T-cell (primary cell): ENCODE measurements at regions not wholly inside any gene's neighbourhood (a gene's known extent, or its start where the extent isn't known, plus 50 kb on each side); places are given as distances from the start of the nearest gene placed in this dataset.
"Not testable (repeated sequence)": the region's sequence is repeated elsewhere in the genome, so short reads cannot be mapped to it uniquely, and the experiment has no call there.

ENCODE experiments used
- ATAC-seq, 4 experiments: fragments of 200-7000 bp in 3 of 4; fragments of 150-1000 bp in 1 of 4; cut with Tn5 transposase; replicated peaks in 1 of 4; 1 replicate in 3 of 4; 2 replicates in 1 of 4; pipeline ENCODE4 v1.10.0; 2021; ENCODE audit warnings: moderate library complexity in 3 of 4, mild to moderate bottlenecking in 2 of 4, moderate number of reproducible peaks in 1 of 4
- CTCF ChIA-PET, 2 donors: fragments of 300-600 bp; sonication (Branson Sonifier 250); formaldehyde crosslinking; loops; one replicate each; lab custom pipeline; 2022; ENCODE audit warnings: antibody characterized with exemption in 2 of 2; lab: Charles Lee
- POLR2A ChIA-PET, 2 donors: fragments of 300-600 bp; sonication (Branson Sonifier 250); formaldehyde crosslinking; loops; one replicate each; lab custom pipeline; 2022; ENCODE audit warnings: antibody characterized with exemption in 2 of 2; lab: Charles Lee
- DNase-seq, 35 experiments: peaks; one replicate each; pipeline versions ENCODE4 v3.0.0 to v3.0.0-alpha.2; 2013 to 2023
- H3K27ac ChIP-seq: one replicate; pipeline ENCODE4 v1.5.1; 2013; ENCODE audit warnings: low read length
- H3K27me3 ChIP-seq, 2 experiments: replicated peaks in 1 of 2; 1 replicate in 1 of 2; 2 replicates in 1 of 2; pipeline versions ENCODE4 v1.6.1 to v1.7.0; 2013; ENCODE audit warnings: low read length in 1 of 2, mixed read lengths in 1 of 2; ENCODE audit not compliant: control insufficient read depth in 2 of 2, insufficient read depth in 2 of 2; ENCODE audit errors: extremely low read depth in 1 of 2
- H3K36me3 ChIP-seq, 2 donors: 1 replicate in 1 of 2; 2 replicates in 1 of 2; pipeline versions ENCODE4 v1.6.1 to v1.7.0; 2013; ENCODE audit warnings: low read length in 1 of 2; ENCODE audit not compliant: control insufficient read depth in 2 of 2, insufficient read depth in 1 of 2; ENCODE audit errors: extremely low read depth in 1 of 2
- H3K4me1 ChIP-seq, 2 experiments: 1 replicate in 1 of 2; 2 replicates in 1 of 2; pipeline versions ENCODE4 v1.6.1 to v1.7.0; 2013; ENCODE audit warnings: low read length in 2 of 2, mixed read lengths in 1 of 2; ENCODE audit not compliant: insufficient read depth in 2 of 2, control insufficient read depth in 1 of 2; ENCODE audit errors: extremely low read depth in 1 of 2
- H3K4me3 ChIP-seq, 2 donors: 1 replicate in 1 of 2; 2 replicates in 1 of 2; pipeline versions ENCODE4 v1.5.1 to v1.7.0; 2013; ENCODE audit warnings: mild to moderate bottlenecking in 2 of 2, low read length in 1 of 2, moderate library complexity in 1 of 2; ENCODE audit not compliant: control insufficient read depth in 1 of 2; ENCODE audit errors: extremely low read depth in 1 of 2
- H3K9me3 ChIP-seq: 2 replicates; pipeline ENCODE4 v1.7.0; 2013
- H3K27ac Mint-ChIP-seq, 2 donors: one replicate each; pipeline ENCODE4 v1.8.0; 2020 to 2021; ENCODE audit warnings: mild to moderate bottlenecking in 2 of 2, mixed read lengths in 2 of 2
- H3K27me3 Mint-ChIP-seq, 2 donors: one replicate each; pipeline ENCODE4 v1.8.0; 2021 to 2022; ENCODE audit warnings: mixed read lengths in 2 of 2
- H3K36me3 Mint-ChIP-seq: one replicate; pipeline ENCODE4 v1.8.0; 2021; ENCODE audit warnings: mixed read lengths
- H3K4me1 Mint-ChIP-seq, 3 donors: one replicate each; pipeline ENCODE4 v1.8.0; 2020 to 2022; ENCODE audit warnings: mixed read lengths in 3 of 3, mild to moderate bottlenecking in 1 of 3
- H3K4me3 Mint-ChIP-seq, 3 donors: one replicate each; pipeline ENCODE4 v1.8.0; 2020 to 2022; ENCODE audit warnings: mild to moderate bottlenecking in 3 of 3, mixed read lengths in 3 of 3, moderate library complexity in 3 of 3
- H3K9me3 Mint-ChIP-seq, 3 donors: one replicate each; pipeline ENCODE4 v1.8.0; 2020 to 2022; ENCODE audit warnings: mixed read lengths in 3 of 3
- WGBS: methylation state at CpG from one replicate; pipeline ENCODE4 v1.1.5; 2013; ENCODE audit warnings: missing lambda C conversion rate; ENCODE audit not compliant: insufficient coverage; 5-methylcytosine and 5-hydroxymethylcytosine counted together

DNA sequence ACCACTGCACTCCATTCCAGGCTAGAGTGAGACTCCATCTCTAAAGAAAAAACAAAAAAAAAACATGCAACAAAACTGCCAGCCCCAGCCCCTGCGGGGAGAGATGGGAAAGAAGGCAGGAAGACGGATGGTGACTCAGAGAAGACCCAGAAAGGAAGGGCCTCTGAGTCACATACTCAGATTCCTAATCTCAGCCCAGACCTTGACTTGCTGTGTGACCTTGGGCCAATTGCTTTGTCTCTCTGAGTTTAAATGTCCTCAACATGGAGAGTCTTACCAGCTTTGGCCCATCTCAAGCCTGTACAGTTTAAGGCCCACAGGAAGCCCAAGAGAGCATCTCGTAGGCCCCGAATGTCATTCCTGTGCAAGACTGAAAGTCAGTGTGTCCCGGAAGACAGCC is 86.5 kb upstream of the LHX1 start:
- no peak overlapping the region for H3K27ac ChIP-seq
- H3K27me3 ChIP-seq: peaks cover 0 to 26% of the 10 kb centered on the region in 2 experiments
- POLR2A ChIA-PET: no interaction called here
- no peaks in the 10 kb centered on the region for H3K9me3 ChIP-seq
- no peak overlapping the region for H3K27ac Mint-ChIP-seq
- H3K9me3 Mint-ChIP-seq: no peaks in the 10 kb centered on the region
- no peaks in the 10 kb centered on the region for H3K36me3 ChIP-seq
- H3K36me3 Mint-ChIP-seq: no peaks in the 10 kb centered on the region
- no peak overlapping the region for H3K4me3 Mint-ChIP-seq
- ATAC-seq (no peak), DNase-seq (no peak)
- CTCF ChIA-PET: no interaction called here
- no peak overlapping the region for H3K4me3 ChIP-seq
- peaks cover 0 to 6% of the 10 kb centered on the region in 2 experiments for H3K4me1 ChIP-seq
- WGBS: 85% methylated on average over 5 of the region's 5 CpGs
- H3K4me1 Mint-ChIP-seq: peaks cover 0 to 7% (median 3%) of the 10 kb centered on the region in 3 donors
- peaks cover 8 to 10% of the 10 kb centered on the region in 2 donors for H3K27me3 Mint-ChIP-seq

DNA sequence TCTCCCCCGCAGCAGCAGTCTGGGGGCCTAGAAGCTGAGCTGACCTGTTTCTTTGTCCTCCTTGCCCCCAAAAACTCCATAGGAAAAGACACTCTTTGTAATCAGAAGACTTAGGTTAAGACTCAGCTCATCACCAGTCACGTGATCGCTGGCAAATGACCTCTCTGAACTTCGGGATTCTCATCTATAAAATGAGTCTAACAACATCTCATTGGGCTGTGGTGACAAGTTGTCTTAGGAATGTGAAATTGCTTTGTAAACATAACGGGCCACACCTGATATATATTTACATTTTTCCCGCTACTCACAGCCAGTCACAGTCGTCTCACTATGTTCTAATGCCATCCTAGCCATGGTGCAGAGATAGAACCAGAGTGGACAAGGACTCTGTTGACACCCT is 86.0 kb upstream of the LHX1 start:
- peaks cover 0 to 21% of the 10 kb centered on the region in 2 experiments for H3K27me3 ChIP-seq
- CTCF ChIA-PET: no interaction called here
- no peak overlapping the region for H3K4me3 Mint-ChIP-seq
- no peaks in the 10 kb centered on the region for H3K9me3 ChIP-seq
- ATAC-seq: no peak
- peaks cover 0 to 6% of the 10 kb centered on the region in 2 experiments for H3K4me1 ChIP-seq
- peaks cover 5 to 9% of the 10 kb centered on the region in 2 donors for H3K27me3 Mint-ChIP-seq
- H3K36me3 ChIP-seq: no peaks in the 10 kb centered on the region
- no peaks in the 10 kb centered on the region for H3K36me3 Mint-ChIP-seq
- DNase-seq: no peak
- no peak overlapping the region for H3K27ac Mint-ChIP-seq
- H3K27ac ChIP-seq: no peak overlapping the region
- 74% methylated on average over 3 of the region's 7 CpGs for WGBS
- H3K4me3 ChIP-seq: no peak overlapping the region
- no peaks in the 10 kb centered on the region for H3K9me3 Mint-ChIP-seq
- peaks cover 0 to 7% (median 3%) of the 10 kb centered on the region in 3 donors for H3K4me1 Mint-ChIP-seq
- POLR2A ChIA-PET: no interaction called here

DNA sequence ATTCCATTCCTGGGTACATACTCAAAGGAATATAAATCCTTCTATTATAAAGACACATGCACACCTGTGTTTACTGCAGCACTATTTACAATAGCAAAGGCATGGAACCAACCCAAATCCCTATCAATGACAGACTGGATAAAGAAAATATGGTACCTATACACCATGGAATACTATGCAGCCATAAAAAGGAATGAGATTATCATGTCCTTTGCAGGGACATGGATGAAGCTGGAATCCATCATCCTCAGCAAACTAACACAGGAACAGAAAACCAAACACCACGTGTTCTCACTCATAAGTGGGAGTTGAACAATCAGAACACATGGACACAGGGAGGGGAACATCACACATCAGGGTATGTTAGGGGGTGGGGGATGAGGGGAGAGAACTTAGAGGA is 84.8 kb upstream of the LHX1 start:
- H3K9me3 ChIP-seq, H3K36me3 ChIP-seq, H3K27ac Mint-ChIP-seq, H3K4me3 Mint-ChIP-seq, ATAC-seq, H3K27ac ChIP-seq, H3K4me3 ChIP-seq, DNase-seq, POLR2A ChIA-PET, H3K9me3 Mint-ChIP-seq, H3K4me1 ChIP-seq, CTCF ChIA-PET, H3K36me3 Mint-ChIP-seq, H3K4me1 Mint-ChIP-seq: not testable (repeated sequence)
- H3K27me3 ChIP-seq: peaks cover 0 to 20% of the 10 kb centered on the region in 2 experiments
- WGBS: no CpG with 5 or more reads among the region's 1 CpG
- H3K27me3 Mint-ChIP-seq: peaks cover 10 to 12% of the 10 kb centered on the region in 2 donors

DNA sequence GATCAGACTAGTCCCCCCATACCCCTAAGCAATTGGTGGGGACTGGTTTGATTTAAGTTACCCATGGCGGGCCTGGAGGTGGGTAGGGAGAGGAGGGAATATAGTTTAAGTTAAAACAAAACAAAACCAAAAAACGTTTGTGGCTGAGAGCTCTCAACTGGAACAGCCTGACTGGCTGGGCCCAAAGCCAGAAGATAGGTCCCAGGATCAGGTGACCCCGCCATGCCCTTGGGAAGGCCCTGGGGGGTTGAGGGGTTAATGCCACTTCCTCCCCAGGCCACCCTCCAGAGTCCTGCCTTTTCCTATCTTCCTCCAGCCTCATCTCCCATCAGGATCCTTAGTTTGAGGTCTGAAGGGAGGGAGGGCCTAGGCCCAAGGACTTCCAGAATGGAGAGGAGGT is 82.3 kb upstream of the LHX1 start:
- ATAC-seq: no peak
- H3K4me1 ChIP-seq: peaks cover 0 to 2% of the 10 kb centered on the region in 2 experiments
- no CpG with 5 or more reads among the region's 3 CpGs for WGBS
- Mint-ChIP-seq H3K27ac (no peak overlapping the region), H3K4me1 (peaks cover 0 to 1% (median 1%) of the 10 kb centered on the region in 3 donors), H3K27me3 (peaks cover 15 to 20% of the 10 kb centered on the region in 2 donors), H3K36me3 (no peaks in the 10 kb centered on the region), H3K4me3 (no peak overlapping the region), H3K9me3 (no peaks in the 10 kb centered on the region)
- POLR2A ChIA-PET: no interaction called here
- H3K9me3 ChIP-seq: no peaks in the 10 kb centered on the region
- DNase-seq: no peak
- H3K4me3 ChIP-seq: no peak overlapping the region
- peaks cover 0 to 38% of the 10 kb centered on the region in 2 experiments for H3K27me3 ChIP-seq
- no peaks in the 10 kb centered on the region for H3K36me3 ChIP-seq
- CTCF ChIA-PET: no interaction called here
- H3K27ac ChIP-seq: no peak overlapping the region

DNA sequence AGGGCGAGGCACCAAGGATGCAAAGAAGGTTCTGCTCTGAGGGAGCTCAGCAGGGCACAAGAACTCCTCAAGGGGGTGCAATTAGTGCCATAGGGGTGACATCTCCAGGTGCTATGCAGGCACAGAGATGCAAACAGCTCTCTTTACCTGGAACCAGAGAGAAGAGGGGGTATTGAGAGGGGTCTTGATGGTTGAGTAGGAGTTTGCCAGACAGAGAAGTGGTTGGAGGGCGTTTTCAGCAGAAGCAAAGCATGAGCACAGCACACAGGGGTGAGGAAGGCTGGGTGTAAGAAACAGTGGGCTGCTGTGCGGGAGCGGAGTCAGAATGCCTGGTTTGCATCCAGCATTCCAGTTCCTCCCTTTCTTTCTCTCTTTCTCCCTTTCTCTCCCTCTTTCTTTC is 81.8 kb upstream of the LHX1 start:
- H3K36me3 Mint-ChIP-seq: no peaks in the 10 kb centered on the region
- ChIA-PET CTCF (no interaction called here), POLR2A (no interaction called here)
- no peak overlapping the region for H3K27ac Mint-ChIP-seq
- WGBS: 60% methylated on average over 1 of the region's 4 CpGs
- H3K27me3 Mint-ChIP-seq: peaks cover 19 to 20% of the 10 kb centered on the region in 2 donors
- Histone ChIP-seq H3K36me3 (no peaks in the 10 kb centered on the region), H3K27me3 (peaks cover 0 to 39% of the 10 kb centered on the region in 2 experiments), H3K9me3 (no peaks in the 10 kb centered on the region), H3K4me3 (no peak overlapping the region), H3K4me1 (no peaks in the 10 kb centered on the region), H3K27ac (no peak overlapping the region)
- H3K4me3 Mint-ChIP-seq: no peak overlapping the region
- DNase-seq (no peak), ATAC-seq (no peak)
- H3K4me1 Mint-ChIP-seq: no peaks in the 10 kb centered on the region
- H3K9me3 Mint-ChIP-seq: no peaks in the 10 kb centered on the region

DNA sequence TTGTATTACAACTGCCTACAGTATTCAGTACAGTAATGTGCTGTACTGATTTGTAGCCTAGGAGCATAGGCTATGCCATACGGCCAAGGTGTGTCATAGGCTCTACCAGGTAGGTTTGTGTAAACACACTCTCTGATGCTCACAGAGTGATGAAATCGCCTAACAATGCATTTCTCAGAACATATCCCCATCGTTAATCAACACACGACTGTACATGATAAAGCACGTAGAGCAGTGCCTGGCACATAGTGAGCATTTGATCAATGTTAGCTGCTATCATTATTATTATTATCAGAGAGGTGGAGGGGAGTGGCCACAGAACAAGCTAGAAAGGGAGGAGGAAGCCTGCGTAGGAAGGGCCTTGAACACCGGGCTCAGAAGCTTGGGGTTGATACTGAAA is 81.1 kb upstream of the LHX1 start:
- no peaks in the 10 kb centered on the region for H3K4me1 ChIP-seq
- ChIA-PET CTCF (no interaction called here), POLR2A (no interaction called here)
- no peak overlapping the region for H3K27ac ChIP-seq
- 61% methylated on average over 4 of the region's 7 CpGs for WGBS
- ATAC-seq (no peak), DNase-seq (no peak)
- peaks cover 0 to 44% of the 10 kb centered on the region in 2 experiments for H3K27me3 ChIP-seq
- no peaks in the 10 kb centered on the region for H3K9me3 ChIP-seq
- H3K36me3 ChIP-seq: no peaks in the 10 kb centered on the region
- H3K27ac Mint-ChIP-seq: no peak overlapping the region
- no peaks in the 10 kb centered on the region for H3K36me3 Mint-ChIP-seq
- H3K4me3 ChIP-seq: no peak overlapping the region
- peaks cover 20% of the 10 kb centered on the region in 2 donors for H3K27me3 Mint-ChIP-seq
- no peaks in the 10 kb centered on the region for H3K4me1 Mint-ChIP-seq
- H3K4me3 Mint-ChIP-seq: no peak overlapping the region
- no peaks in the 10 kb centered on the region for H3K9me3 Mint-ChIP-seq

DNA sequence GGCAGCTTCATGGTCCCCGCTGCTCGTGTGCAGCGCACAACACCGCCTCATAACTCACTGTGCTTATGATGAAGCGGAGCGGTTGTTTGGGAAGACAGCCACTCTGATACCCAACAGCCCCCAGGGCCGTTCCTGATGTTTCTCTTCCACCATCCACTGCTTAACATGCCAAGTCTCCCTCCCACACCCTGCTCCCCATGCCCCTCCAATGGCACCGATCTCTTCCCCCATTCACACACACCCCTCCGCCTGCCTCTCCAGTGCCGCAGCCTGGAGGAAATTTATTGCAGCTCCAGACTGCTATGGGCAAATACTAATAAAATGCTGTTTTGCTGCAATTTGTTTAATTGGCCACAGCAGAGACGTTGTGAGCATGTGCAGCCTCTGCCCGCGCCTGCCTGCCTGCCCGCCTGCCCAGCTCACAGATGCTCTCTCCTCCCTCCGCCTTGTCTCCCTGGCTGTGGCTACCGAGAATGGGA is 80.3 kb upstream of the LHX1 start:
- 81% methylated on average over 15 of the region's 16 CpGs for WGBS
- DNase-seq (no peak), ATAC-seq (no peak)
- Mint-ChIP-seq H3K4me3 (no peak overlapping the region), H3K9me3 (no peaks in the 10 kb centered on the region), H3K27ac (no peak overlapping the region), H3K4me1 (no peaks in the 10 kb centered on the region), H3K36me3 (no peaks in the 10 kb centered on the region), H3K27me3 (peaks cover 20% of the 10 kb centered on the region in 2 donors)
- Histone ChIP-seq H3K27ac (no peak overlapping the region), H3K27me3 (peaks cover 0 to 46% of the 10 kb centered on the region in 2 experiments), H3K4me3 (no peak overlapping the region), H3K9me3 (no peaks in the 10 kb centered on the region), H3K4me1 (no peaks in the 10 kb centered on the region), H3K36me3 (no peaks in the 10 kb centered on the region)
- ChIA-PET POLR2A (no interaction called here), CTCF (no interaction called here)
